H1 (cell line): ENCODE measurements at regions not wholly inside any gene's neighbourhood (a gene's known extent, or its start where the extent isn't known, plus 50 kb on each side); places are given as distances from the start of the nearest gene placed in this dataset.

Experiments used
- CTCF ChIA-PET: fragments of 300-600 bp; sonication (Branson Sonifier 250); formaldehyde crosslinking; loops from one replicate; lab custom pipeline; 2021; ENCODE audit not compliant: partially characterized antibody; lab: Charles Lee
- POLR2A ChIA-PET: fragments of 300-600 bp; sonication (Branson Sonifier 250); formaldehyde crosslinking; loops from one replicate; lab custom pipeline; 2021; ENCODE audit warnings: inconsistent platforms; ENCODE audit not compliant: partially characterized antibody; lab: Charles Lee
- DNase-seq, 2 experiments: peaks; one replicate each; pipeline versions ENCODE4 v3.0.0 to v3.0.0-alpha.2; 2010 to 2022; ENCODE audit warnings: low spot score in 2 of 2, low read depth in 1 of 2, mixed read lengths in 1 of 2
- FAIRE-seq: peaks from 2 replicates; lab custom pipeline; 2011; peaks lifted over from hg19 to GRCh38; lab: Jason Lieb, UNC
- H2AFZ ChIP-seq: 2 replicates; pipeline ENCODE4 v1.8.1; 2012; ENCODE audit warnings: low read length, inconsistent platforms
- H2AK5ac ChIP-seq: 2 replicates; pipeline ENCODE4 v1.6.1; 2013; ENCODE audit warnings: low read depth, low read length
- H2BK120ac ChIP-seq: replicated peaks from 2 replicates; pipeline ENCODE3; 2013; ENCODE audit warnings: low read depth, low read length, inconsistent platforms
- H2BK12ac ChIP-seq: 2 replicates; pipeline ENCODE4 v1.6.1; 2013; ENCODE audit warnings: low read depth, low read length
- H2BK15ac ChIP-seq: 2 replicates; pipeline ENCODE4 v1.6.1; 2013; ENCODE audit warnings: low read length
- H2BK20ac ChIP-seq: 2 replicates; pipeline ENCODE4 v1.6.1; 2013; ENCODE audit warnings: low read length
- H2BK5ac ChIP-seq: 2 replicates; pipeline ENCODE4 v1.6.1; 2013; ENCODE audit warnings: low read depth, low read length
- H3K14ac ChIP-seq: 2 replicates; pipeline ENCODE4 v1.6.1; 2013; ENCODE audit warnings: inconsistent platforms; ENCODE audit not compliant: insufficient read length
- H3K18ac ChIP-seq: 2 replicates; pipeline ENCODE4 v1.6.1; 2013; ENCODE audit warnings: low read length; ENCODE audit errors: extremely low read depth
- H3K23ac ChIP-seq: 2 replicates; pipeline ENCODE4 v1.6.1; 2013; ENCODE audit warnings: inconsistent platforms; ENCODE audit not compliant: insufficient read length
- H3K23me2 ChIP-seq: 2 replicates; pipeline ENCODE4 v1.6.1; 2013; ENCODE audit warnings: low read depth, low read length
- H3K27ac ChIP-seq: 2 replicates; pipeline ENCODE4 v1.6.1; 2011; ENCODE audit warnings: low read depth, low read length, inconsistent platforms
- H3K27me3 ChIP-seq, 4 experiments: replicated peaks in 1 of 4; 1 replicate in 1 of 4; 2 replicates in 3 of 4; pipeline versions ENCODE4 v1.6.1 to v1.8.1; 2011 to 2013; ENCODE audit warnings: low read length in 3 of 4, mild to moderate bottlenecking in 3 of 4, inconsistent platforms in 2 of 4, mixed read lengths in 2 of 4, moderate library complexity in 1 of 4; ENCODE audit not compliant: control insufficient read depth in 3 of 4, insufficient read depth in 3 of 4; ENCODE audit errors: extremely low read depth in 1 of 4
- H3K36me3 ChIP-seq, 4 experiments: 2 replicates each; pipeline versions ENCODE4 v1.6.1 to v1.8.1; 2011 to 2013; ENCODE audit warnings: mild to moderate bottlenecking in 4 of 4, low read length in 3 of 4, moderate library complexity in 2 of 4, control low read depth in 1 of 4, inconsistent platforms in 1 of 4; ENCODE audit not compliant: insufficient read depth in 4 of 4, control insufficient read depth in 2 of 4
- H3K4ac ChIP-seq: replicated peaks from 2 replicates; pipeline ENCODE3; 2013; ENCODE audit warnings: low read length, low read depth, mixed read lengths, inconsistent platforms; ENCODE audit not compliant: insufficient read length
- H3K4me1 ChIP-seq, 4 experiments: replicated peaks in 1 of 4; 1 replicate in 1 of 4; 2 replicates in 3 of 4; pipeline versions ENCODE4 v1.6.1 to v1.8.1; 2011 to 2013; ENCODE audit warnings: low read length in 3 of 4, inconsistent platforms in 2 of 4, mixed read lengths in 1 of 4; ENCODE audit not compliant: insufficient read depth in 4 of 4, control insufficient read depth in 3 of 4
- H3K4me2 ChIP-seq, 2 experiments: 2 replicates each; pipeline versions ENCODE4 v1.6.1 to v1.8.1; 2011 to 2013; ENCODE audit warnings: low read depth in 2 of 2, low read length in 2 of 2, control low read depth in 1 of 2, inconsistent platforms in 1 of 2, mild to moderate bottlenecking in 1 of 2; ENCODE audit not compliant: insufficient read depth in 1 of 2
- H3K4me3 ChIP-seq, 4 experiments: fragments of 200-600, 300-600 bp in 1 of 4; sonication (generic), shearing (Covaris generic), sonication (Bioruptor Twin) in 1 of 4; 2 replicates each; pipeline versions ENCODE4 v1.5.1 to v1.8.1; 2011 to 2016; ENCODE audit warnings: low read length in 4 of 4, low read depth in 3 of 4, control low read depth in 2 of 4, inconsistent platforms in 2 of 4, mild to moderate bottlenecking in 2 of 4, mixed read lengths in 1 of 4, moderate library complexity in 1 of 4; ENCODE audit not compliant: insufficient read depth in 2 of 4; ENCODE audit errors: extremely low read depth in 1 of 4
- H3K56ac ChIP-seq: replicated peaks from 2 replicates; pipeline ENCODE3; 2013; ENCODE audit warnings: low read depth, mild to moderate bottlenecking, mixed read lengths, low read length, inconsistent platforms; ENCODE audit not compliant: insufficient read length
- H3K79me1 ChIP-seq: 2 replicates; pipeline ENCODE4 v1.6.1; 2013; ENCODE audit warnings: low read depth, low read length, control low read depth
- H3K79me2 ChIP-seq, 2 experiments: 2 replicates each; pipeline versions ENCODE4 v1.6.1 to v1.8.1; 2012 to 2013; ENCODE audit warnings: low read length in 2 of 2, mild to moderate bottlenecking in 2 of 2, inconsistent platforms in 1 of 2; ENCODE audit not compliant: insufficient read depth in 2 of 2, control insufficient read depth in 1 of 2
- H3K9ac ChIP-seq, 4 experiments: replicated peaks in 1 of 4; 1 replicate in 1 of 4; 2 replicates in 3 of 4; pipeline versions ENCODE4 v1.6.1 to v1.8.1; 2011 to 2013; ENCODE audit warnings: low read depth in 3 of 4, low read length in 3 of 4, control low read depth in 2 of 4, mild to moderate bottlenecking in 2 of 4, moderate library complexity in 2 of 4, inconsistent platforms in 1 of 4; ENCODE audit errors: extremely low read depth in 1 of 4
- H3K9me3 ChIP-seq, 2 experiments: 2 replicates each; pipeline versions ENCODE4 v1.6.1 to v1.8.1; 2012 to 2013; ENCODE audit warnings: mild to moderate bottlenecking in 2 of 2, moderate library complexity in 2 of 2, control low read depth in 1 of 2, inconsistent platforms in 1 of 2, low read depth in 1 of 2, low read length in 1 of 2, mixed read lengths in 1 of 2; ENCODE audit not compliant: insufficient read depth in 2 of 2
- H4K20me1 ChIP-seq, 2 experiments: replicated peaks in 1 of 2; 2 replicates each; pipeline versions ENCODE3 to v1.8.1; 2011 to 2013; ENCODE audit warnings: inconsistent platforms in 2 of 2, low read length in 2 of 2, mild to moderate bottlenecking in 1 of 2; ENCODE audit not compliant: insufficient read depth in 2 of 2, control insufficient read depth in 1 of 2
- H4K5ac ChIP-seq: 2 replicates; pipeline ENCODE4 v1.6.1; 2013; ENCODE audit warnings: low read length, low read depth, mixed read lengths, inconsistent platforms; ENCODE audit not compliant: insufficient read length
- H4K8ac ChIP-seq: 2 replicates; pipeline ENCODE4 v1.8.0; 2013; ENCODE audit warnings: mild to moderate bottlenecking, moderate library complexity, low read length, inconsistent platforms; ENCODE audit not compliant: insufficient read depth; ENCODE audit errors: extremely low read depth
- H4K91ac ChIP-seq: replicated peaks from 2 replicates; pipeline ENCODE3; 2013; ENCODE audit warnings: low read length, mixed read lengths, inconsistent platforms; ENCODE audit not compliant: insufficient read length
- CBX5 ChIP-seq: fragments of 300-800, 300-1000 bp; sonication (generic); IDR thresholded peaks from 2 replicates; pipeline ENCODE4 v1.7.1; 2016; ENCODE audit warnings: antibody characterized with exemption, low read length, low read depth
- CHD2 ChIP-seq: IDR thresholded peaks from 2 replicates; pipeline ENCODE4 v1.6.1; 2012; ENCODE audit warnings: low read length, improper control_type of control experiment
- RBBP5 ChIP-seq: IDR thresholded peaks from 2 replicates; pipeline ENCODE4 v1.7.1; 2012; ENCODE audit warnings: low read depth, mild to moderate bottlenecking, inconsistent platforms, low read length, moderate library complexity, borderline replicate concordance
- SUZ12 ChIP-seq: fragments of 200-600 bp; sonication (generic); IDR thresholded peaks from 2 replicates; pipeline ENCODE4 v1.6.1; 2012; ENCODE audit warnings: mild to moderate bottlenecking, inconsistent platforms, low read length, moderate library complexity, mixed read lengths
- WGBS, 2 experiments: shearing (Covaris generic) in 1 of 2; methylation state at CpG; one replicate each; pipeline versions ENCODE4 v1.1.6 to v1.1.7; 2013 to 2015; ENCODE audit warnings: low lambda C conversion rate in 2 of 2, mixed read lengths in 2 of 2, inconsistent platforms in 1 of 2, low coverage in 1 of 2, missing lambda C conversion rate in 1 of 2; ENCODE audit not compliant: insufficient replicate concordance in 2 of 2, insufficient coverage in 1 of 2, insufficient read length in 1 of 2; ENCODE audit errors: extremely low coverage in 1 of 2, missing lambda C conversion rate in 1 of 2; 5-methylcytosine and 5-hydroxymethylcytosine counted together

GRCh38 chr9:23538067-23538402, 288.0 kb downstream of the ELAVL2 start:
- H4K5ac ChIP-seq: no peak overlapping the region
- H3K14ac ChIP-seq: no peak overlapping the region
- H4K20me1 ChIP-seq: no peaks in the 10 kb centered on the region
- no peaks in the 10 kb centered on the region for H3K36me3 ChIP-seq
- peak overlapping the region; percentile 76; the same call in 1 of the 2 replicates for H2AFZ ChIP-seq
- H3K4me2 ChIP-seq: peak overlapping the region; percentile 77 to 86
- H2BK20ac ChIP-seq: no peak overlapping the region
- peaks cover 4 to 8% (median 7%) of the 10 kb centered on the region in 4 experiments; a peak in 5 of 7 replicates for H3K4me1 ChIP-seq
- no peak overlapping the region for H3K4ac ChIP-seq
- no peak for DNase-seq
- no peak overlapping the region for H2AK5ac ChIP-seq
- WGBS, 2 experiments: 16% methylated on average over 12 of the region's 12 CpGs; no CpG with 5 or more reads in 1 of the 2 experiments
- H3K23ac ChIP-seq: no peak overlapping the region
- TF ChIP-seq SUZ12 (peak; percentile 41; the same call in 1 of the 2 replicates), CHD2 (no peak), RBBP5 (peak; percentile 18; the same call in 1 of the 2 replicates), CBX5 (no peak)
- TF ChIP-seq, all 59 proteins: peak for 2
- H3K79me1 ChIP-seq: no peaks in the 10 kb centered on the region
- H3K79me2 ChIP-seq: no peaks in the 10 kb centered on the region
- no peaks in the 10 kb centered on the region for H3K9me3 ChIP-seq
- H2BK15ac ChIP-seq: no peak overlapping the region
- H3K56ac ChIP-seq: no peak overlapping the region
- CTCF ChIA-PET: interaction anchor here (1.1 to 1.4 kb wide), 3 partner anchors 13 to 50 kb away, joined by 3 read pairs; no protein-coding TSS in a partner anchor
- H2BK120ac ChIP-seq: no peak overlapping the region
- H2BK12ac ChIP-seq: no peak overlapping the region
- H3K23me2 ChIP-seq: peaks cover 4% of the 10 kb centered on the region; the same call in 1 of the 2 replicates
- no peak for FAIRE-seq
- no peak overlapping the region for H3K9ac ChIP-seq
- H4K91ac ChIP-seq: no peak overlapping the region
- H3K27me3 ChIP-seq: peaks cover 0 to 9% (median 4%) of the 10 kb centered on the region in 4 experiments; a peak in 3 of 7 replicates
- no peak overlapping the region for H3K18ac ChIP-seq
- H3K27ac ChIP-seq: no peak overlapping the region
- peak overlapping the region; percentile 32 to 57 (median 43); a peak in 7 of 8 replicates for H3K4me3 ChIP-seq
- POLR2A ChIA-PET: no interaction called here
- H2BK5ac ChIP-seq: no peak overlapping the region
- no peak overlapping the region for H4K8ac ChIP-seq
